Stimulated activated CD4-positive, alpha-beta T cell treated with anti-CD3 and anti-CD28 coated beads, Interleukin-12 subunit alpha, Interleukin-12 subunit beta, amount 100 ng/mL, for 4 hours (primary cell): ENCODE measurements at regions not wholly inside any gene's neighbourhood (a gene's known extent, or its start where the extent isn't known, plus 50 kb on each side); places are given as distances from the start of the nearest gene placed in this dataset.
"Not testable (repeated sequence)": the region's sequence is repeated elsewhere in the genome, so short reads cannot be mapped to it uniquely, and the experiment has no call there.

Experiments used
- DNase-seq: peaks from one replicate; pipeline ENCODE4 v3.0.0-alpha.2; 2020

- no peak for DNase-seq
Observed at GRCh38 chr6:14582749-14583148, 465.2 kb downstream of the CD83 start.

- no peak for DNase-seq
Observed at GRCh38 chr6:14583826-14584225, 466.3 kb downstream of the CD83 start.

- DNase-seq, result no peak
Observed at GRCh38 chr6:14584450-14584849, 466.9 kb downstream of the CD83 start.

- no peak for DNase-seq
Observed at GRCh38 chr6:14585689-14586088, 468.1 kb downstream of the CD83 start.

- no peak for DNase-seq
Observed at GRCh38 chr6:14589175-14589574, 471.6 kb downstream of the CD83 start.

GRCh38 chr6:14590586-14590985 lies 473.0 kb downstream of the CD83 start:
- no peak for DNase-seq

- no peak for DNase-seq
Observed at GRCh38 chr6:14591998-14592397, 474.4 kb downstream of the CD83 start.

- no peak for DNase-seq
Observed at GRCh38 chr6:14593286-14593685, 475.7 kb downstream of the CD83 start.

GRCh38 chr6:14595751-14596150 lies 478.2 kb downstream of the CD83 start:
- DNase-seq, result no peak

GRCh38 chr6:14596410-14596809 lies 478.8 kb downstream of the CD83 start:
- DNase-seq, result no peak

GRCh38 chr6:14597090-14597489 lies 479.5 kb downstream of the CD83 start:
- no peak for DNase-seq

- no peak for DNase-seq
Observed at GRCh38 chr6:14598017-14598864, 480.7 kb downstream of the CD83 start.

GRCh38 chr6:14600306-14600705 lies 482.7 kb downstream of the CD83 start:
- not testable (repeated sequence) for DNase-seq

GRCh38 chr6:14601490-14601889 lies 483.9 kb downstream of the CD83 start:
- no peak for DNase-seq

- no peak for DNase-seq
Observed at GRCh38 chr6:14606353-14606752, 488.8 kb downstream of the CD83 start.

- no peak for DNase-seq
Observed at GRCh38 chr6:14610141-14610540, 492.6 kb downstream of the CD83 start.

GRCh38 chr6:14612016-14612980 lies 494.7 kb downstream of the CD83 start:
- DNase-seq, result no peak

GRCh38 chr6:14614631-14615030 lies 497.1 kb downstream of the CD83 start:
- no peak for DNase-seq

GRCh38 chr6:14616656-14617055 lies 499.1 kb downstream of the CD83 start:
- no peak for DNase-seq

- no peak for DNase-seq
Observed at GRCh38 chr6:14618759-14619418, 501.3 kb downstream of the CD83 start.

- DNase-seq, result no peak
Observed at GRCh38 chr6:14619419-14619781, 501.8 kb downstream of the CD83 start.

GRCh38 chr6:14620522-14620921 lies 502.9 kb downstream of the CD83 start:
- DNase-seq, result no peak

- DNase-seq, result no peak
Observed at GRCh38 chr6:14621518-14621917, 503.9 kb downstream of the CD83 start.
